Cardiac fibroblast (primary cell): ENCODE measurements at regions not wholly inside any gene's neighbourhood (a gene's known extent, or its start where the extent isn't known, plus 50 kb on each side); places are given as distances from the start of the nearest gene placed in this dataset.
"Not testable (repeated sequence)": the region's sequence is repeated elsewhere in the genome, so short reads cannot be mapped to it uniquely, and the experiment has no call there.

Experiments used
- DNase-seq, 2 donors: peaks; one replicate each; pipeline versions ENCODE4 v3.0.0 to v3.0.0-alpha.2; 2010; ENCODE audit warnings: low read depth in 2 of 2
- H3K4me3 ChIP-seq, 2 donors: replicated peaks in 1 of 2; 1 replicate in 1 of 2; 2 replicates in 1 of 2; pipeline ENCODE4 v1.5.1; 2011; ENCODE audit warnings: low read depth in 2 of 2, low read length in 2 of 2, mild to moderate bottlenecking in 2 of 2, moderate library complexity in 1 of 2
- TF ChIP-seq, protein P1 (sequence below): IDR thresholded peaks from one replicate; pipeline ENCODE4 v1.5.1; 2011; ENCODE audit warnings: low read depth, mild to moderate bottlenecking, low read length, inconsistent platforms

DNA sequence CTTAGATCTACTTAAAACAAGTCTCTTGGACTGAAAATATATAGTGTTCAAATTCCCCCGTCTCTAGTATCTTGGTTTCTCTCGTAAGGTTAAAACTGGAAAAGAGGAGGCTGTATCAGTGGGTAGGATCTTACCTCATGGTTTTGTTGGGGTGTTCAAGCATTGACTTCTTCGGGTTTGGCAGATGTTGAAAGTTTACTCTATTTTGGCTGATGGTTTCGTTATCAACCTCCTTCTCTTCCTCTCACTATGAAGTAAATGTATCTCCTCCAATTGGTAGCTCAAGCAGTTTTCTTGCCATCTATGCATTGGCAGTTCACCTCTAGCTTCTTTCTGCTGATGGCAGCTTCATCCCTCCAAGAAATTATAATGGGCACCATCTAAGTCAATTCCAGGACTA, 506.5 kb upstream of the GRIN3A start:
- H3K4me3 ChIP-seq: no peak overlapping the region
- TF ChIP-seq, protein P1, sequence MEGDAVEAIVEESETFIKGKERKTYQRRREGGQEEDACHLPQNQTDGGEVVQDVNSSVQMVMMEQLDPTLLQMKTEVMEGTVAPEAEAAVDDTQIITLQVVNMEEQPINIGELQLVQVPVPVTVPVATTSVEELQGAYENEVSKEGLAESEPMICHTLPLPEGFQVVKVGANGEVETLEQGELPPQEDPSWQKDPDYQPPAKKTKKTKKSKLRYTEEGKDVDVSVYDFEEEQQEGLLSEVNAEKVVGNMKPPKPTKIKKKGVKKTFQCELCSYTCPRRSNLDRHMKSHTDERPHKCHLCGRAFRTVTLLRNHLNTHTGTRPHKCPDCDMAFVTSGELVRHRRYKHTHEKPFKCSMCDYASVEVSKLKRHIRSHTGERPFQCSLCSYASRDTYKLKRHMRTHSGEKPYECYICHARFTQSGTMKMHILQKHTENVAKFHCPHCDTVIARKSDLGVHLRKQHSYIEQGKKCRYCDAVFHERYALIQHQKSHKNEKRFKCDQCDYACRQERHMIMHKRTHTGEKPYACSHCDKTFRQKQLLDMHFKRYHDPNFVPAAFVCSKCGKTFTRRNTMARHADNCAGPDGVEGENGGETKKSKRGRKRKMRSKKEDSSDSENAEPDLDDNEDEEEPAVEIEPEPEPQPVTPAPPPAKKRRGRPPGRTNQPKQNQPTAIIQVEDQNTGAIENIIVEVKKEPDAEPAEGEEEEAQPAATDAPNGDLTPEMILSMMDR: no peak
- no peak for DNase-seq

DNA sequence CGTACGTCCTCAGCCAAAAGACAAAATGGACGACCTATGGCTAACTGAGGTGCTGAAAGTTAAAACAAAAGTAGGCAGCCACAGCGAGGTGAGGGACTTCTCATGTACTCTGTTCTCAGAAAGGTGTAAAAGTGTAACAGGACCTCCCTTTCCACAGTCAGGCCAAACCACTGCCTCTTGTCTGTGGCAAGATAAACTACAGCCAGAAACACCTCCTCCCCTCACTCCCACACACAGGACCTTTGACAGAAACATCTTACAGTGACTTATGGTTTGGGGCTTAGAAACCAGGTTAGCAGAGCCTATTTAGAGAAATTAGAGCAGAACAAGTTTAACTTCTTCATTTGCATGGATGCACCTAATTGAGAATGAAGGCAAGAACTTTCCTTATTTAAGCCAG, 499.1 kb upstream of the GRIN3A start:
- no peak for DNase-seq
- TF ChIP-seq, protein P1: no peak
- no peak overlapping the region for H3K4me3 ChIP-seq

DNA sequence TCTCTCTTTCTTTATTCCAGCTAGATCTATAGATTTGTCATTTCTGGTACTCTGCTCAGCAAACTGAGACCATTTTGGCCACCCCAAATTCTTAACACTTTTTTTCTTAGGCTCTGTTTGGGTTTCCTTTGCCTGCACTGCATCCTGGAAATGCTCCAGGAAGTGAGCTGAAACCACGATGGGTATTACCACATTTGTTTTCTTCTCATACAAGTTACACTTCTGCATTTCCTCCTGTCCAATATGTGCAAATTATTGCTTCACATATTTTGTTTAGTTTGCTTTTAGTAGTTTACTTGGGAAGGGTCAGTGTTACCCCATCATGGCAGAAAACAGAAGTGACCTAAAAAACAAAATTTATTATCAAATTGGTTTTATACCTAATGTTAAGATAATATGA, 498.6 kb upstream of the GRIN3A start:
- H3K4me3 ChIP-seq: no peak overlapping the region
- TF ChIP-seq, protein P1: no peak
- DNase-seq: no peak

DNA sequence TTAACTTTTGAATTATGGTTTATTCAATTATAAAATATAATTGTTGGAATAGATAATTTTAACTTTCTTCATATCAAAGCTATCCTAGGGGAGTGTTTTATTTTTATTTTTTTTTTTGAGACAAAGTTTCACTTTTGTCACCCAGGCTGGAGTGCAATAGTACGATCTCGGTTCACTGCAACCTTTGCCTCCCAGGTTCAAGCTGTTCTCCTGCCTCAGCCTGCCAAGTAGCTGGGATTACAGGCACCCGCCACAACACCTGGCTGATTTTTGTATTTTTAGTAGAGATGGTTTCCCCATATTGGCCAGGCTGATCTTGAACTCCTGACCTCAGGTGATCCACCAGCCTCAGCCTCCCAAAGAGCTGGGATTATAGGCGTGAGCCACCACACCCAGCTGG, 489.0 kb upstream of the GRIN3A start:
- H3K4me3 ChIP-seq, DNase-seq: not testable (repeated sequence)

DNA sequence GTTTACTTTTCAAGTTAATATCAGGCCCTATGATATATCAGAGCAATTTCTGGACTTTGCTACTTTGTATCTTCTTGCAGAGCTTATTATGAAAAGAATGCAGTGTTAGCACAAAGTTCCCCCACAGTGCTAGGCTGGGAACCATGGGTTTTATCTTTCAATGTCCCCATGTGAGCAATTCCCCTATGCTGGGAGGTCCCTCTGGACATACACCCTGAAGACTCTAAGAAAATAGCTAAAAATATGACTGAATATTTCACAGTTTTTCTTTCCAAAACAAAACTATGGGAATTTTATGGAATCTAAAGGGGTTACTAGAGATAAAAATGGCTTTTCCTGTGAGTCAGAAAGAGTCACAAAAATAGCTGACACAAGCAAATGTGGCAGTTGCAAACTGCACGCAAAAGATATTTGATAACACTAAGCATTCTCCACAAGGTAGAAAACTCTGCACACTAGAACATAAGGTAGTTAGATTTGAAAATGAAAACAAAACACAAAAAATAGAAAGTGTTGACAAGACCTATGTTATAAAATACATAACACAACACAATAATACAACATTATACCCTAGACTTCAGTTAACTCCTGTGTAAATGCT, 487.5 kb upstream of the GRIN3A start:
- H3K4me3 ChIP-seq: no peak overlapping the region
- TF ChIP-seq, protein P1: no peak
- DNase-seq: peak in 1 of 2 donors; percentile 3

DNA sequence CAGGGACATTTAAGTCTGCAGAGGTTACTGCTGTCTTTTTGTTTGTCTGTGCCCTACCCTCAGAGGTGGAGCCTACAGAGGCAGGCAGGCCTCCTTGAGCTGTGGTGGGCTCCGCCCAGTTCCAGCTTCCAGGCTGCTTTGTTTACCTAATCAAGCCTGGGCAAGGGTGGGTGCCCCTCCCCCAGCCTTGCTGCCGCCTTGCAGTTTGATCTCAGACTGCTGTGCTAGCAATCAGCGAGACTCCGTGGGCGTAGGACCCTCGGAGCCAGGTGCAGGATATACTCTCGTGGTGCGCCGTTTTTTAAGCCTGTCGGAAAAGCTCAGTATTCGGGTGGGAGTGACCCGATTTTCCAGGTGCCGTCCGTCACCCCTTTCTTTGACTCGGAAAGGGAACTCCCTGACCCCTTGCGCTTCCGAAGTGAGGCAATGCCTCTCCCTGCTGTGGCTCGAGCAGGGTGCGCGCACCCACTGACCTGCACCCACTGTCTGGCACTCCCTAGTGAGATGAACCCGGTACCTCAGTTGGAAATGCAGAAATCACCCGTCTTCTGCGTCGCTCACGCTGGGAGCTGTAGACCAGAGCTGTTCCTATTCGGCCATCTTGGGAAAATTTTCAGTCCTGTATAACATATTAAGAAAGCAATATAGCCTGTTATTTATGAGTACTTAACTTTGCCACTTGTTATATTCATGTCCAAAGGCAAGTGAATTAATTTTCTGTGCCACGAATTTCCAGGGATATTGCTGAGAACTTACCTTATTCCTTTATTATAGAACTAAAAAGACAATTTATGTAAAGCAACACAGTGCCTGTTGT, 485.1 kb upstream of the GRIN3A start:
- not testable (repeated sequence) for DNase-seq, H3K4me3 ChIP-seq

DNA sequence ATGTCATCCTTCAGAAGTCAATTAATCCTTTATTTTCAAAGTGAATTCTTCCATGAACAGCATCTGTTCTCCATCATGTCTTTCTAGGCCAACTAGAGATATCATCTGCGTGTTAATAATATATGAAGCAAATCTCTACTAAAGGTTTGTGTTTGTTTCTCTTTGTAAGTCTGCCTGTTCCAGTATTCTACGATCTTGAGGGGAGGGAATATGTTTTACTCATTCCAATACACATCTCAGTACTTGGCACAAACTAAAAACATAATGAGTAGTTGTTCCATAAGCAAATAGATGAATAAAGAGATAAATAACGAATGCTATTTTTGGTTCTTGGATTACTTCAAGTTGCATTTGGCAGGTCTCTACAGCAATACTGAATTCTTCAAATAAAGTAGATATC, 470.7 kb upstream of the GRIN3A start:
- no peak overlapping the region for H3K4me3 ChIP-seq
- no peak for DNase-seq
- TF ChIP-seq, protein P1: no peak

DNA sequence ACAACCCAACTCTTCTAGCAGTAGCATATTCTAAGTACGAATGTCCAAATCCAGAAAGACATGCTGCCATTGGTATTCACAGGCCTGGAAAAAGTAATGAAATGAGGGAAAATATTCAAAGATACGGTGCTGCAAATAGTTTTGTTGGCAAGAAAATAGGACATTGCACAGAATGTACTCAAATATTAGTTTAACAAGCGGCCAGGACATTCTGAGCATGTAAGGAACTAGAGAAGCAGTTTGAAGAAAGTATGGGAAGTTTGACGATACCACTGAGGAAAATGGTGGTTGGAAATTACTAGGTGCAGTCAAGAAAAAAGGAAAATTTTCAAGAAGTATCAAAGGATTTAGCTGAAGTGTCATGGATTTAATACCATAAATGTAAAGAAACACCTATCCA, 468.0 kb upstream of the GRIN3A start:
- TF ChIP-seq, protein P1: no peak
- DNase-seq: no peak
- H3K4me3 ChIP-seq: no peak overlapping the region
